Mesothelial cell of epicardium (in vitro differentiated cells): ENCODE measurements at regions not wholly inside any gene's neighbourhood (a gene's known extent, or its start where the extent isn't known, plus 50 kb on each side); places are given as distances from the start of the nearest gene placed in this dataset.

Source experiments
- DNase-seq, 2 experiments: peaks; one replicate each; pipeline ENCODE4 v3.0.0; 2021; ENCODE audit warnings: low spot score in 2 of 2; ENCODE audit not compliant: unreplicated experiment in 2 of 2
- H3K27ac Mint-ChIP-seq: 2 replicates; pipeline ENCODE4 v1.8.0; 2021; ENCODE audit warnings: mixed read lengths
- H3K27me3 Mint-ChIP-seq: 2 replicates; pipeline ENCODE4 v1.8.0; 2021; ENCODE audit warnings: low read depth, mixed read lengths
- H3K36me3 Mint-ChIP-seq: 2 replicates; pipeline ENCODE4 v1.8.0; 2021; ENCODE audit warnings: mixed read lengths
- H3K4me1 Mint-ChIP-seq: 2 replicates; pipeline ENCODE4 v1.8.0; 2021; ENCODE audit warnings: mixed read lengths
- H3K4me3 Mint-ChIP-seq: 2 replicates; pipeline ENCODE4 v1.8.0; 2021; ENCODE audit warnings: mild to moderate bottlenecking, moderate library complexity, mixed read lengths
- H3K9me3 Mint-ChIP-seq: 2 replicates; pipeline ENCODE4 v1.8.0; 2021; ENCODE audit warnings: mixed read lengths
- CTCF ChIP-seq: fragments of 200-600 bp; sonication (generic); IDR thresholded peaks from one replicate; pipeline ENCODE4 v1.5.0; 2021; ENCODE audit warnings: antibody characterized with exemption; ENCODE audit not compliant: unreplicated experiment

GRCh38 chr7:1340031-1340430 lies 107.4 kb downstream of the UNCX start:
- no peak overlapping the region for H3K27ac Mint-ChIP-seq
- H3K4me3 Mint-ChIP-seq, result no peak overlapping the region
- no peak for TF ChIP-seq CTCF
- H3K4me1 Mint-ChIP-seq, result no peaks in the 10 kb centered on the region
- peaks cover 21% of the 10 kb centered on the region for H3K9me3 Mint-ChIP-seq
- no peaks in the 10 kb centered on the region for H3K36me3 Mint-ChIP-seq
- H3K27me3 Mint-ChIP-seq, result peaks cover 34% of the 10 kb centered on the region
- DNase-seq, result no peak

- H3K27me3 Mint-ChIP-seq, result peaks cover 36% of the 10 kb centered on the region
- DNase-seq, result no peak
Observed at GRCh38 chr7:1340461-1341360, 108.0 kb downstream of the UNCX start.

GRCh38 chr7:1341361-1342089 lies 108.9 kb downstream of the UNCX start:
- Mint-ChIP-seq H3K27me3 (peaks cover 33% of the 10 kb centered on the region), H3K4me1 (no peaks in the 10 kb centered on the region), H3K27ac (no peak overlapping the region), H3K36me3 (no peaks in the 10 kb centered on the region), H3K4me3 (no peak overlapping the region), H3K9me3 (peaks cover 16% of the 10 kb centered on the region)
- no peak for DNase-seq
- TF ChIP-seq CTCF, result no peak

More at GRCh38 chr7:1340461-1341360, 108.0 kb downstream of the UNCX start:
- no peak overlapping the region for H3K4me3 Mint-ChIP-seq
- H3K9me3 Mint-ChIP-seq, result peaks cover 21% of the 10 kb centered on the region
- no peak overlapping the region for H3K27ac Mint-ChIP-seq
- no peak for TF ChIP-seq CTCF
- no peaks in the 10 kb centered on the region for H3K4me1 Mint-ChIP-seq
- no peaks in the 10 kb centered on the region for H3K36me3 Mint-ChIP-seq

GRCh38 chr7:1342090-1342640 lies 109.5 kb downstream of the UNCX start:
- no peak for TF ChIP-seq CTCF
- peaks cover 37% of the 10 kb centered on the region for H3K27me3 Mint-ChIP-seq
- H3K36me3 Mint-ChIP-seq, result no peaks in the 10 kb centered on the region
- no peak for DNase-seq
- peaks cover 12% of the 10 kb centered on the region for H3K9me3 Mint-ChIP-seq
- no peaks in the 10 kb centered on the region for H3K4me1 Mint-ChIP-seq
- H3K27ac Mint-ChIP-seq, result no peak overlapping the region
- no peak overlapping the region for H3K4me3 Mint-ChIP-seq

- H3K27me3 Mint-ChIP-seq, result peaks cover 37% of the 10 kb centered on the region
- H3K36me3 Mint-ChIP-seq, result no peaks in the 10 kb centered on the region
- no peak for DNase-seq
Observed at GRCh38 chr7:1343551-1343950, 110.9 kb downstream of the UNCX start.

More at GRCh38 chr7:1343551-1343950, 110.9 kb downstream of the UNCX start:
- no peak overlapping the region for H3K27ac Mint-ChIP-seq
- H3K9me3 Mint-ChIP-seq, result peaks cover 3% of the 10 kb centered on the region
- no peak overlapping the region for H3K4me3 Mint-ChIP-seq
- no peaks in the 10 kb centered on the region for H3K4me1 Mint-ChIP-seq
- TF ChIP-seq CTCF, result no peak
